T-helper 17 cell (primary cell): ENCODE measurements at regions not wholly inside any gene's neighbourhood (a gene's known extent, or its start where the extent isn't known, plus 50 kb on each side); places are given as distances from the start of the nearest gene placed in this dataset.
"Not testable (repeated sequence)": the region's sequence is repeated elsewhere in the genome, so short reads cannot be mapped to it uniquely, and the experiment has no call there.

ENCODE experiments used
- ATAC-seq: fragments of 150-1000 bp; cut with Tn5 transposase; 2 replicates; pipeline ENCODE4 v1.10.0; 2021; ENCODE audit warnings: mild to moderate bottlenecking, moderate library complexity
- DNase-seq, 3 donors: peaks; one replicate each; pipeline versions ENCODE4 v3.0.0 to v3.0.0-alpha.2; 2020 to 2021
- H3K9me3 ChIP-seq: one replicate; pipeline ENCODE4 v1.7.0; 2013; ENCODE audit warnings: low read length, mild to moderate bottlenecking; ENCODE audit not compliant: control insufficient read depth, poor library complexity, severe bottlenecking
- H3K27ac Mint-ChIP-seq: one replicate; pipeline ENCODE4 v1.8.0; 2022; ENCODE audit warnings: mild to moderate bottlenecking, moderate library complexity, mixed read lengths
- H3K27me3 Mint-ChIP-seq: one replicate; pipeline ENCODE4 v1.8.0; 2022; ENCODE audit warnings: mixed read lengths
- H3K36me3 Mint-ChIP-seq: one replicate; pipeline ENCODE4 v1.8.0; 2022; ENCODE audit warnings: low read depth, mixed read lengths
- H3K4me1 Mint-ChIP-seq: one replicate; pipeline ENCODE4 v1.8.0; 2022; ENCODE audit warnings: mild to moderate bottlenecking, mixed read lengths
- H3K4me3 Mint-ChIP-seq: one replicate; pipeline ENCODE4 v1.8.0; 2022; ENCODE audit warnings: mild to moderate bottlenecking, moderate library complexity, mixed read lengths

- not testable (repeated sequence) for H3K27ac Mint-ChIP-seq, H3K4me1 Mint-ChIP-seq, H3K27me3 Mint-ChIP-seq, ATAC-seq, DNase-seq, H3K36me3 Mint-ChIP-seq, H3K9me3 ChIP-seq, H3K4me3 Mint-ChIP-seq
Observed at GRCh38 chr9:78142264-78142663, 93.6 kb upstream of the CEP78 start.

- Mint-ChIP-seq H3K4me3 (no peak overlapping the region), H3K4me1 (peaks cover 11% of the 10 kb centered on the region), H3K27me3 (no peaks in the 10 kb centered on the region), H3K27ac (no peak overlapping the region), H3K36me3 (no peaks in the 10 kb centered on the region)
- no peak for ATAC-seq
- H3K9me3 ChIP-seq = no peaks in the 10 kb centered on the region
- no peak for DNase-seq
Observed at GRCh38 chr9:78133751-78134150, 102.1 kb upstream of the CEP78 start.

GRCh38 chr9:78132701-78133058 lies 101.1 kb upstream of the GNAQ start:
- H3K27me3 Mint-ChIP-seq = no peaks in the 10 kb centered on the region

GRCh38 chr9:78131969-78132700 lies 100.5 kb upstream of the GNAQ start:
- no peaks in the 10 kb centered on the region for H3K36me3 Mint-ChIP-seq
- H3K27me3 Mint-ChIP-seq = no peaks in the 10 kb centered on the region
- peaks cover 13% of the 10 kb centered on the region for H3K4me1 Mint-ChIP-seq
- DNase-seq (no peak), ATAC-seq (no peak)
- H3K27ac Mint-ChIP-seq = peak overlapping the region; percentile 72
- H3K9me3 ChIP-seq = no peaks in the 10 kb centered on the region
- peak overlapping the region; percentile 73 for H3K4me3 Mint-ChIP-seq

More at GRCh38 chr9:78132701-78133058, 101.1 kb upstream of the GNAQ start:
- ATAC-seq (peak; percentile 46), DNase-seq (no peak)
- peak overlapping the region; percentile 72 for H3K27ac Mint-ChIP-seq
- no peaks in the 10 kb centered on the region for H3K36me3 Mint-ChIP-seq
- H3K9me3 ChIP-seq = no peaks in the 10 kb centered on the region
- peak overlapping the region; percentile 73 for H3K4me3 Mint-ChIP-seq
- H3K4me1 Mint-ChIP-seq = peaks cover 11% of the 10 kb centered on the region

- Mint-ChIP-seq H3K4me3 (no peak overlapping the region), H3K36me3 (peaks cover 2% of the 10 kb centered on the region), H3K27ac (no peak overlapping the region), H3K4me1 (peaks cover 13% of the 10 kb centered on the region), H3K27me3 (no peaks in the 10 kb centered on the region)
- ATAC-seq (no peak), DNase-seq (no peak)
- H3K9me3 ChIP-seq = no peaks in the 10 kb centered on the region
Observed at GRCh38 chr9:78130853-78131252, 99.2 kb upstream of the GNAQ start.

- no peaks in the 10 kb centered on the region for H3K9me3 ChIP-seq
- H3K27ac Mint-ChIP-seq = no peak overlapping the region
- H3K4me1 Mint-ChIP-seq = peaks cover 15% of the 10 kb centered on the region
- H3K36me3 Mint-ChIP-seq = peaks cover 2% of the 10 kb centered on the region
- no peak for ATAC-seq
- no peaks in the 10 kb centered on the region for H3K27me3 Mint-ChIP-seq
- no peak for DNase-seq
- no peak overlapping the region for H3K4me3 Mint-ChIP-seq
Observed at GRCh38 chr9:78130004-78130403, 98.4 kb upstream of the GNAQ start.

GRCh38 chr9:78127279-78128225 lies 95.9 kb upstream of the GNAQ start:
- no peak overlapping the region for H3K27ac Mint-ChIP-seq
- DNase-seq (no peak), ATAC-seq (no peak)
- no peaks in the 10 kb centered on the region for H3K27me3 Mint-ChIP-seq
- H3K36me3 Mint-ChIP-seq = peaks cover 2% of the 10 kb centered on the region
- no peak overlapping the region for H3K4me3 Mint-ChIP-seq
- peaks cover 11% of the 10 kb centered on the region for H3K4me1 Mint-ChIP-seq
- H3K9me3 ChIP-seq = no peaks in the 10 kb centered on the region

- DNase-seq (no peak), ATAC-seq (no peak)
- H3K4me3 Mint-ChIP-seq = no peak overlapping the region
Observed at GRCh38 chr9:78123808-78124207, 92.2 kb upstream of the GNAQ start.

GRCh38 chr9:78122631-78123030 lies 91.0 kb upstream of the GNAQ start:
- Mint-ChIP-seq H3K4me3 (no peak overlapping the region), H3K27ac (peak overlapping the region; percentile 1), H3K27me3 (no peaks in the 10 kb centered on the region), H3K4me1 (peaks cover 29% of the 10 kb centered on the region), H3K36me3 (peaks cover 2% of the 10 kb centered on the region)
- ATAC-seq (no peak), DNase-seq (no peak)
- H3K9me3 ChIP-seq = no peaks in the 10 kb centered on the region

More at GRCh38 chr9:78123808-78124207, 92.2 kb upstream of the GNAQ start:
- Mint-ChIP-seq H3K27me3 (no peaks in the 10 kb centered on the region), H3K36me3 (peaks cover 2% of the 10 kb centered on the region), H3K4me1 (peaks cover 27% of the 10 kb centered on the region), H3K27ac (no peak overlapping the region)
- no peaks in the 10 kb centered on the region for H3K9me3 ChIP-seq

- Mint-ChIP-seq H3K27me3 (no peaks in the 10 kb centered on the region), H3K27ac (no peak overlapping the region), H3K36me3 (peaks cover 2% of the 10 kb centered on the region), H3K4me1 (peaks cover 31% of the 10 kb centered on the region), H3K4me3 (no peak overlapping the region)
- ATAC-seq (no peak), DNase-seq (peak; percentile 17 to 29 (median 26))
- no peaks in the 10 kb centered on the region for H3K9me3 ChIP-seq
Observed at GRCh38 chr9:78121488-78121887, 89.9 kb upstream of the GNAQ start.

GRCh38 chr9:78118742-78119473 lies 87.3 kb upstream of the GNAQ start:
- DNase-seq (no peak), ATAC-seq (peak; percentile 90)
- H3K27ac Mint-ChIP-seq = peak overlapping the region; percentile 91
- H3K4me1 Mint-ChIP-seq = peaks cover 28% of the 10 kb centered on the region
- H3K4me3 Mint-ChIP-seq = peak overlapping the region; percentile 73
- no peaks in the 10 kb centered on the region for H3K9me3 ChIP-seq
- H3K36me3 Mint-ChIP-seq = peaks cover 2% of the 10 kb centered on the region
- no peaks in the 10 kb centered on the region for H3K27me3 Mint-ChIP-seq

GRCh38 chr9:78115073-78115472 lies 83.5 kb upstream of the GNAQ start:
- ATAC-seq (no peak), DNase-seq (no peak)
- Mint-ChIP-seq H3K4me1 (peaks cover 27% of the 10 kb centered on the region), H3K4me3 (no peak overlapping the region), H3K27ac (no peak overlapping the region), H3K36me3 (peaks cover 2% of the 10 kb centered on the region), H3K27me3 (no peaks in the 10 kb centered on the region)
- H3K9me3 ChIP-seq = no peaks in the 10 kb centered on the region

- ATAC-seq (no peak), DNase-seq (no peak)
- no peaks in the 10 kb centered on the region for H3K9me3 ChIP-seq
- Mint-ChIP-seq H3K36me3 (peaks cover 2% of the 10 kb centered on the region), H3K4me3 (no peak overlapping the region), H3K27me3 (no peaks in the 10 kb centered on the region), H3K4me1 (peaks cover 25% of the 10 kb centered on the region), H3K27ac (no peak overlapping the region)
Observed at GRCh38 chr9:78114581-78114980, 83.0 kb upstream of the GNAQ start.
